T-cell (primary cell): ENCODE measurements at regions not wholly inside any gene's neighbourhood (a gene's known extent, or its start where the extent isn't known, plus 50 kb on each side); places are given as distances from the start of the nearest gene placed in this dataset.

Experiments
- ATAC-seq, 4 experiments: fragments of 200-7000 bp in 3 of 4; fragments of 150-1000 bp in 1 of 4; cut with Tn5 transposase; replicated peaks in 1 of 4; 1 replicate in 3 of 4; 2 replicates in 1 of 4; pipeline ENCODE4 v1.10.0; 2021; ENCODE audit warnings: moderate library complexity in 3 of 4, mild to moderate bottlenecking in 2 of 4, moderate number of reproducible peaks in 1 of 4
- CTCF ChIA-PET, 2 donors: fragments of 300-600 bp; sonication (Branson Sonifier 250); formaldehyde crosslinking; loops; one replicate each; lab custom pipeline; 2022; ENCODE audit warnings: antibody characterized with exemption in 2 of 2; lab: Charles Lee
- POLR2A ChIA-PET, 2 donors: fragments of 300-600 bp; sonication (Branson Sonifier 250); formaldehyde crosslinking; loops; one replicate each; lab custom pipeline; 2022; ENCODE audit warnings: antibody characterized with exemption in 2 of 2; lab: Charles Lee
- DNase-seq, 35 experiments: peaks; one replicate each; pipeline versions ENCODE4 v3.0.0 to v3.0.0-alpha.2; 2013 to 2023
- H3K27ac ChIP-seq: one replicate; pipeline ENCODE4 v1.5.1; 2013; ENCODE audit warnings: low read length
- H3K27me3 ChIP-seq, 2 experiments: replicated peaks in 1 of 2; 1 replicate in 1 of 2; 2 replicates in 1 of 2; pipeline versions ENCODE4 v1.6.1 to v1.7.0; 2013; ENCODE audit warnings: low read length in 1 of 2, mixed read lengths in 1 of 2; ENCODE audit not compliant: control insufficient read depth in 2 of 2, insufficient read depth in 2 of 2; ENCODE audit errors: extremely low read depth in 1 of 2
- H3K36me3 ChIP-seq, 2 donors: 1 replicate in 1 of 2; 2 replicates in 1 of 2; pipeline versions ENCODE4 v1.6.1 to v1.7.0; 2013; ENCODE audit warnings: low read length in 1 of 2; ENCODE audit not compliant: control insufficient read depth in 2 of 2, insufficient read depth in 1 of 2; ENCODE audit errors: extremely low read depth in 1 of 2
- H3K4me1 ChIP-seq, 2 experiments: 1 replicate in 1 of 2; 2 replicates in 1 of 2; pipeline versions ENCODE4 v1.6.1 to v1.7.0; 2013; ENCODE audit warnings: low read length in 2 of 2, mixed read lengths in 1 of 2; ENCODE audit not compliant: insufficient read depth in 2 of 2, control insufficient read depth in 1 of 2; ENCODE audit errors: extremely low read depth in 1 of 2
- H3K4me3 ChIP-seq, 2 donors: 1 replicate in 1 of 2; 2 replicates in 1 of 2; pipeline versions ENCODE4 v1.5.1 to v1.7.0; 2013; ENCODE audit warnings: mild to moderate bottlenecking in 2 of 2, low read length in 1 of 2, moderate library complexity in 1 of 2; ENCODE audit not compliant: control insufficient read depth in 1 of 2; ENCODE audit errors: extremely low read depth in 1 of 2
- H3K9me3 ChIP-seq: 2 replicates; pipeline ENCODE4 v1.7.0; 2013
- H3K27ac Mint-ChIP-seq, 2 donors: one replicate each; pipeline ENCODE4 v1.8.0; 2020 to 2021; ENCODE audit warnings: mild to moderate bottlenecking in 2 of 2, mixed read lengths in 2 of 2
- H3K27me3 Mint-ChIP-seq, 2 donors: one replicate each; pipeline ENCODE4 v1.8.0; 2021 to 2022; ENCODE audit warnings: mixed read lengths in 2 of 2
- H3K36me3 Mint-ChIP-seq: one replicate; pipeline ENCODE4 v1.8.0; 2021; ENCODE audit warnings: mixed read lengths
- H3K4me1 Mint-ChIP-seq, 3 donors: one replicate each; pipeline ENCODE4 v1.8.0; 2020 to 2022; ENCODE audit warnings: mixed read lengths in 3 of 3, mild to moderate bottlenecking in 1 of 3
- H3K4me3 Mint-ChIP-seq, 3 donors: one replicate each; pipeline ENCODE4 v1.8.0; 2020 to 2022; ENCODE audit warnings: mild to moderate bottlenecking in 3 of 3, mixed read lengths in 3 of 3, moderate library complexity in 3 of 3
- H3K9me3 Mint-ChIP-seq, 3 donors: one replicate each; pipeline ENCODE4 v1.8.0; 2020 to 2022; ENCODE audit warnings: mixed read lengths in 3 of 3
- WGBS: methylation state at CpG from one replicate; pipeline ENCODE4 v1.1.5; 2013; ENCODE audit warnings: missing lambda C conversion rate; ENCODE audit not compliant: insufficient coverage; 5-methylcytosine and 5-hydroxymethylcytosine counted together

DNA sequence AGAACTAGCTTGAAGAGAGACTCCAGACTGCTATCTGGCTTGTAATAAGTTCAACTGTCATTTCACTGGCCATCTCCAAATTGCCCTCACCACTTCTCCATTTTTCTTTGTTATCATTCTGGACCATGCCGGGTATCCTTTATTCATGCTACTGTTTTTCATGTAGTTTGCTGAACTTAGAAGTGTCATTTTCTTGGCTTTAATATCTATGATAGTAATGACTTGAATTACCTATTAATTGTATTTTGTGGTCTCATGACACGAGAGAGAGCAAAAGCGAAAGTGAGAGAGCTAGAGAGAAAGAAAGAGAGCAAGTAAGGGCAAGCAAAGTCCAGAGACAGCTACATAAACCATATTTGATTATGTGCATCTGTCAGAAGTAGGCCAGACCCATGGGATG lies 184.9 kb upstream of the ATP1B1 start:
- H3K4me1 ChIP-seq, result no peaks in the 10 kb centered on the region
- H3K27me3 ChIP-seq, result no peaks in the 10 kb centered on the region
- DNase-seq, result no peak
- H3K36me3 ChIP-seq, result no peaks in the 10 kb centered on the region
- H3K9me3 ChIP-seq, result no peaks in the 10 kb centered on the region
- ATAC-seq, result no peak
- peaks cover 1 to 4% of the 10 kb centered on the region in 2 donors for H3K27me3 Mint-ChIP-seq
- POLR2A ChIA-PET, result no interaction called here
- H3K4me3 ChIP-seq, result no peak overlapping the region
- no peak overlapping the region for H3K27ac ChIP-seq
- whole genome bisulfite sequencing, result no CpG with 5 or more reads among the region's 3 CpGs
- no peak overlapping the region for H3K27ac Mint-ChIP-seq
- H3K9me3 Mint-ChIP-seq, result no peaks in the 10 kb centered on the region
- no peaks in the 10 kb centered on the region for H3K36me3 Mint-ChIP-seq
- CTCF ChIA-PET, result no interaction called here
- H3K4me3 Mint-ChIP-seq, result no peak overlapping the region
- H3K4me1 Mint-ChIP-seq, result peaks cover 0 to 7% (median 0%) of the 10 kb centered on the region in 3 donors

DNA sequence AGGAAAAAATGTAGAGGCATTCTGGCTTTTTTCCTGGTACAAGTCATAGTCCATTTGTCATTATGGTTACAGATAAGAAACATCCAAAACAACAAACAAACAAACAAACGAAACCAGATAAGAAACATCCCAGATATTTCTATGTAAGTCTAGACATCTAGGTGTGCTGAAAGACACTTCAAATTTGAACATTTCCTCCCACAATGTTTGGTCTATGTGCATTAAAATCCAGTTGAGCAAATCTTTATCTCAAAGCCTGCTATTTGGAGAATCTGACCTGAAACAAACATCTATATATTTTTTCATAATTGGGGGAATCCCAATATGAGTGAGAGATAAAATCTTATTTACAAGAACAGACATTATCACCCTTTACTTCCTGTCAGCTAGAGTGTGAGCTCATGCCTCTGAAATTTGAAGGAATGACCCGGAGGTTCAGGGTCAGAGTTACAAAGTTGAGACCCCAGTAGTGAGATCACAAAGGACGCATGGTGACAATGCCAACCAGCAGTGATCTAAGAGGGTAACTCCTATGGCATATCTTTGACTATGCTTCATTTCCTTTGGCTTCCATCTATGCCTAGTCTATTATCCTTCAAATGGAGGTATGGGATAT lies 182.9 kb upstream of the ATP1B1 start:
- DNase-seq (no peak), ATAC-seq (no peak)
- Mint-ChIP-seq H3K27ac (no peak overlapping the region), H3K4me3 (no peak overlapping the region), H3K9me3 (no peaks in the 10 kb centered on the region), H3K4me1 (peaks cover 0 to 7% (median 0%) of the 10 kb centered on the region in 3 donors), H3K27me3 (peaks cover 13 to 16% of the 10 kb centered on the region in 2 donors), H3K36me3 (no peaks in the 10 kb centered on the region)
- Histone ChIP-seq H3K4me1 (no peaks in the 10 kb centered on the region), H3K27me3 (no peaks in the 10 kb centered on the region), H3K27ac (no peak overlapping the region), H3K9me3 (no peaks in the 10 kb centered on the region), H3K4me3 (no peak overlapping the region), H3K36me3 (no peaks in the 10 kb centered on the region)
- CTCF ChIA-PET, result no interaction called here
- POLR2A ChIA-PET, result no interaction called here
- no CpG with 5 or more reads among the region's 3 CpGs for WGBS

DNA sequence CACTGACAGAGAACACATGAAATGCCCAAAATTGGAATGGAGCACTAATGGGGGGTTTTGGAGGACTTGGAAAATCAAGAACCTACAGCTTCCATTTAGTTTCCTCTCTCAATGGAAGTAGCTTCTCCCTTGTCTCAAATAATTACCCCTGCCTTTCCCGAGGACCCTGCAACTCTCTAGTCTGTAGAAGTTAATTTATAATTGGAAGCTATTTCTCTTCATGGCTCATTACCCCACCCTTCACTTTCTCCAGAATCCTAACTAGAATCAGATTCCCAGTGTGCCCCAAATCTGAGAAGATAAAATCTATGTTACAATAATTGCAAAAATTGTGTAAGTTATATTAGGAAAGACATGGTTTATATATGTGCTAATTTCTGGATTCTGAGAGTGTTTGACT lies 181.5 kb upstream of the ATP1B1 start:
- Mint-ChIP-seq H3K9me3 (no peaks in the 10 kb centered on the region), H3K4me3 (no peak overlapping the region), H3K27ac (no peak overlapping the region), H3K27me3 (peaks cover 21 to 22% of the 10 kb centered on the region in 2 donors), H3K4me1 (peaks cover 0 to 7% (median 0%) of the 10 kb centered on the region in 3 donors), H3K36me3 (no peaks in the 10 kb centered on the region)
- H3K9me3 ChIP-seq, result no peaks in the 10 kb centered on the region
- H3K4me3 ChIP-seq, result no peak overlapping the region
- no peak for ATAC-seq
- H3K27ac ChIP-seq, result no peak overlapping the region
- no peaks in the 10 kb centered on the region for H3K36me3 ChIP-seq
- no peak for DNase-seq
- POLR2A ChIA-PET, result no interaction called here
- no peaks in the 10 kb centered on the region for H3K27me3 ChIP-seq
- no CpG with 5 or more reads among the region's 1 CpG for WGBS
- no peaks in the 10 kb centered on the region for H3K4me1 ChIP-seq
- CTCF ChIA-PET, result no interaction called here

DNA sequence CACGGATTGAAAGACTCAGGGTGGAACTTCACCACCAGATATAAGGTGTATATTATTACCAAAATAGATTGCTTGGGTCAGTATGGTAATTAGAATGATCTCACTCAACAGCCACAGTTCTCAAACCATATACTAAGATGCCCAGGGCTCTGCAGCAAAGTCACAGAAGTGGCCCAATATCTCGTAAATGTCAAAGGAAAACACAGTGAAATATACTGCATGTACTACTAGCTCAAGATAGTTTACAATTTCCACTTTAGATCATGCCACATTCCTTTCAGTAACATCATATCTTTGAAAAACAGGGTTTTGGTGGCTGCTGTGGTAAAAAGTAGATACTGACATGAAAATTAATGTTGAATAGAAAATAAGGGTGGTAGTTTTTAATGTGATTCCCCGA lies 180.3 kb upstream of the ATP1B1 start:
- Histone ChIP-seq H3K4me1 (no peaks in the 10 kb centered on the region), H3K4me3 (no peak overlapping the region), H3K27ac (no peak overlapping the region), H3K9me3 (no peaks in the 10 kb centered on the region), H3K36me3 (no peaks in the 10 kb centered on the region), H3K27me3 (no peaks in the 10 kb centered on the region)
- H3K4me1 Mint-ChIP-seq, result peaks cover 0 to 7% (median 0%) of the 10 kb centered on the region in 3 donors
- no peak overlapping the region for H3K4me3 Mint-ChIP-seq
- no peak overlapping the region for H3K27ac Mint-ChIP-seq
- H3K9me3 Mint-ChIP-seq, result no peaks in the 10 kb centered on the region
- H3K27me3 Mint-ChIP-seq, result peaks cover 21 to 22% of the 10 kb centered on the region in 2 donors
- POLR2A ChIA-PET, result no interaction called here
- no CpG with 5 or more reads among the region's 3 CpGs for WGBS
- no peak for DNase-seq
- no peak for ATAC-seq
- no peaks in the 10 kb centered on the region for H3K36me3 Mint-ChIP-seq
- CTCF ChIA-PET, result no interaction called here

DNA sequence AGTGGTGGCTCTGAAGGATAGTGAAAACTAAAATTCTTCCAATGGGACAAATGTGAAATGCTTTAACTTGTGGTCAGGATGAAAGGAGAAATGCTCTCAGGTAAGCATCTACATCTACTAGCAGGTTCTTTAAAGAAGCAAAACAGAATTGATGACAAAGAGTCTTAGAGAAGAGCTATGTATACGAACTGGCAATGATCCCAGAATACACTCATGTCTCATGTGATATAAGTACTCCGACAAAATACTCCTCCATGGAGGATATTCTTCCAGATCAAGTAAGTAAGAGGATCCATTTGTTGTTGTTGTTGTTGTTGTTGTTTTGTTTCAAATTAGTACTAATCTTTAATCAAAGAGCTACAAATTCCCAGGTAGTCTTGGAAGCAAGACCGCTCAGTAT lies 174.0 kb upstream of the ATP1B1 start:
- POLR2A ChIA-PET, result no interaction called here
- H3K4me3 ChIP-seq, result no peak overlapping the region
- no peak for ATAC-seq
- no CpG with 5 or more reads among the region's 3 CpGs for WGBS
- H3K4me1 ChIP-seq, result no peaks in the 10 kb centered on the region
- no peaks in the 10 kb centered on the region for H3K27me3 ChIP-seq
- CTCF ChIA-PET, result no interaction called here
- peaks cover 0 to 7% (median 0%) of the 10 kb centered on the region in 3 donors for H3K9me3 Mint-ChIP-seq
- H3K27ac Mint-ChIP-seq, result no peak overlapping the region
- no peaks in the 10 kb centered on the region for H3K4me1 Mint-ChIP-seq
- no peak overlapping the region for H3K4me3 Mint-ChIP-seq
- H3K27ac ChIP-seq, result no peak overlapping the region
- no peaks in the 10 kb centered on the region for H3K9me3 ChIP-seq
- no peaks in the 10 kb centered on the region for H3K36me3 ChIP-seq
- peaks cover 17 to 18% of the 10 kb centered on the region in 2 donors for H3K27me3 Mint-ChIP-seq
- H3K36me3 Mint-ChIP-seq, result no peaks in the 10 kb centered on the region
- no peak for DNase-seq

DNA sequence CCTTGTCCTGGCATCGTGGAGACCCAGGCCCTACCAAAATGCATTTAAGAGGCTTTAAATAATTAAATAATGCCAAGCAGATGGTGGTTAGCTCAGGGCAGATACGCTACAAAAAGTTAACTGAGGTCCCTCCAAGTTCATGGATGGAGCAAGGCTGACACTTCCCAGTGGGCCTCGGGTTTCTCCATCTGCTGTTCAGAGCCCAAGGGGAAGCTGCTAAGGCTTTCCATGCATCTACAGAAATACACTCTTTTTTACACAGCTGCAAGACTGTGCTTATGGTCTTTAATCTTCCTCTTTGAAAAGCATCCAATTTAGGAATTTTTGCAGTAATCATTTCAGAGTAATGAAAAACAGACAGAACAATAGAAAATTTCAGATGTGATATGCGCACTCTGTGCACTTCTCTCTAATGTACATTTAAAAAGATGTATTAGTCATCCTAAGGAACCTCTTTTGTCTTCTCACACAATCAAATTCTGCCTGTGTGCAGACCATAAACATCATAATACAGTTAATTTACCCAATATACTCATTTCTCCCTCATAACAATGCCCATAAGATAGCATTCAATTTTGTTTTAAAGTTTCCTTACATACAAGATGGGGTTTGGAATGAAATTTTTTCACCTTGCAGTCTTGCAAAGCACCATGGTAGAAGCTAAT lies 173.2 kb upstream of the ATP1B1 start:
- Mint-ChIP-seq H3K27me3 (peaks cover 10 to 14% of the 10 kb centered on the region in 2 donors), H3K4me3 (no peak overlapping the region), H3K27ac (no peak overlapping the region), H3K36me3 (no peaks in the 10 kb centered on the region), H3K4me1 (no peaks in the 10 kb centered on the region), H3K9me3 (peaks cover 0 to 7% (median 0%) of the 10 kb centered on the region in 3 donors)
- Histone ChIP-seq H3K9me3 (no peaks in the 10 kb centered on the region), H3K27me3 (peaks cover 0 to under 1% of the 10 kb centered on the region in 2 experiments), H3K4me1 (no peaks in the 10 kb centered on the region), H3K27ac (no peak overlapping the region), H3K4me3 (no peak overlapping the region), H3K36me3 (no peaks in the 10 kb centered on the region)
- ATAC-seq, result no peak
- ChIA-PET CTCF (no interaction called here), POLR2A (no interaction called here)
- DNase-seq, result no peak
- 69% methylated on average over 2 of the region's 4 CpGs for WGBS
